NT2/D1 (cell line): ENCODE measurements at regions not wholly inside any gene's neighbourhood (a gene's known extent, or its start where the extent isn't known, plus 50 kb on each side); places are given as distances from the start of the nearest gene placed in this dataset.

Source experiments
- SUZ12 ChIP-seq: IDR thresholded peaks from 2 replicates; pipeline ENCODE4 v1.6.1; 2011; ENCODE audit not compliant: insufficient read length, insufficient read depth; ENCODE audit errors: extremely low read depth
- YY1 ChIP-seq: IDR thresholded peaks from 2 replicates; pipeline ENCODE4 v1.6.1; 2011; ENCODE audit not compliant: insufficient read length, insufficient read depth
- ZNF274 ChIP-seq: IDR thresholded peaks from 2 replicates; pipeline ENCODE4 v1.6.1; 2011; ENCODE audit warnings: mild to moderate bottlenecking, low read depth, low read length

GRCh38 chr13:100838387-100838786 lies 163.8 kb upstream of the TMTC4 start:
- no peak for TF ChIP-seq ZNF274
- no peak for TF ChIP-seq YY1
- TF ChIP-seq SUZ12, result no peak
